GM19463 (cell line): ENCODE measurements at regions not wholly inside any gene's neighbourhood (a gene's known extent, or its start where the extent isn't known, plus 50 kb on each side); places are given as distances from the start of the nearest gene placed in this dataset.
"Not testable (repeated sequence)": the region's sequence is repeated elsewhere in the genome, so short reads cannot be mapped to it uniquely, and the experiment has no call there.

Experiments used
- ATAC-seq: cut with Tn5 transposase; IDR thresholded peaks from one replicate; pipeline ENCODE4 v1.9.1; 2021; ENCODE audit warnings: mild to moderate bottlenecking, moderate library complexity; ENCODE audit not compliant: unreplicated experiment

DNA sequence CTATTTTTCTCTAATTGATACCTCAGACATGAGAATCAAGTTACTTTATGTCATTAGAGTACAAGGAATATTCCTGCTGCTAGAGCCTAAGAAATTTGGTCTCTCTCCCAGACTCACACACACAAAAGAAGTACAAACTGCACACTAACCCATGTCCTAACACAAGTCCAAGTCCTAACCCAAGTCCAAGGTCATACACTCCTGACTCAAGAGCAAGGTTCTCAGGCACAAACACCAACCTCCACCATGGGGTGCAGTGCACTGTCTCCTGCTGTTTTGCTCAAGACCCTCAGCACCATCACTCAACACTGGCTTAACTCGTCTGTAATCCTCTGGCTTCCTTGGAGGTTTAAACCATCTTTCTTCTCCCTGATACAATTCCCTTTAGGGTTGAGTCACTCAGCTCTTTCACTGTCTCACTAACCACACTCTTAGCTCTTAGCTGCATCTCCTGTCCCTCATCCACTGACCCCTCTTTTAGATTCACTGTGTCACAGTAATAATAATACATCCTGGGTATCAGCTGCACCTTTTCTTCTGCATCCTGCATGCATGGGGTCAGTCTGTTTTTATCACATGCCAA, 129.8 kb downstream of the BCL2L11 start:
- no peak for ATAC-seq

DNA sequence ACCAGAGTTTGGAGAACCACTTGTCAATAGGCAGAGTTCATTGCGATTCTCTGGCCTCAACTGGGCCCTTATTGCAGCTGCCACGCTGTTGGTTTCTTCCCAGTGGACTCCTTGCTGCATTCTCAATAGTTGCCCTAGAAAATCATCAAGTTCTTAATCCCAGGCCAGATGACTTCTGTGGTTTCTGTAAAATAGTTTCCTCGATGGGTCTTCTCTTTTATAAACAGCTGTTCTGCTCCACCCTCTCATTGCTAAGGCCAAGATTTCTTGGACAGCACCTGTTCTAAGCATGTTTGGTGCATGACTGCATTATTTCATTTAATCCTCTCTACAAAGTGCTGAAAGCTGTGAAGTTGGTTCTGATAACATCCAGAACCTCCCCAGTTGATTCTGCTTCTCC, 131.0 kb downstream of the BCL2L11 start:
- ATAC-seq = no peak

GRCh38 chr2:111252436-111252835, 131.7 kb downstream of the BCL2L11 start:
- no peak for ATAC-seq

DNA sequence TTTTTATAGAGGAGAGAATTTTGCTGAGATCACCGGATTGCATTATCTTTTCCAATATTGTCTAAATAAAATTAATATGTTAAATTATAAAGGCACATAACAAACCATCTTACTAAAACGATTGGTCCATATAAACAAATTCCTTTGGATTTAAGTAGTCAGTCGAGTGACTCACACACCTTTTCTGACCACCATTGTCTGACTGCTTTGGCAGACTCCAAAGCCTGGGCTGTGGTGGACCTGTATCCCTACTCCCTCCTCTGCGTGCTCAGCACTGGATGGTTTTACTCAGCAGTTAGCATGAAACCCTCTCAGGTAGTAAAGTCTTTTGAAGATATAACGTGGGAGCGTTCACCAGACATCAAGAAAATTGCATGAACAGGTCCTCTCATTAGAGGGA, 134.2 kb downstream of the BCL2L11 start:
- ATAC-seq = not testable (repeated sequence)

DNA sequence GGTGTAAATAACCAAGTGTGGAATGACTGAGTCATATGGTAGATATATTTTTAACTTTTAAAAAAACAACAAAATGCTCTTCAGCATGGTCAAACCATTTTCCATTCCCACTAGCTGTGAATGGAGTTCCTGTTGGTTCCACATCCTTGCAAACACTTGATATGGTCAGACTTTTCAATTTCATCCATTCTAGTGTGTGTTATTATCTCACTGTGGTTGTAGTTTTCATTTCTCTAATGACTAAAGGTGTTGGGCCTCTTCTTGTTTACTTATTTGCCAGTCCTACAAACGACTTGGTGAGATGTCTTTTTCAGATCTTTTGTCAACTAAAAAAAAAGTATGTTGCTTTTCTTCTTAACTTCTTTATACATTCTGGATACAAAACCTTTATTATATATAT, 135.9 kb downstream of the BCL2L11 start:
- ATAC-seq = not testable (repeated sequence)

GRCh38 chr2:111257607-111258006, 136.9 kb downstream of the BCL2L11 start:
- not testable (repeated sequence) for ATAC-seq

DNA sequence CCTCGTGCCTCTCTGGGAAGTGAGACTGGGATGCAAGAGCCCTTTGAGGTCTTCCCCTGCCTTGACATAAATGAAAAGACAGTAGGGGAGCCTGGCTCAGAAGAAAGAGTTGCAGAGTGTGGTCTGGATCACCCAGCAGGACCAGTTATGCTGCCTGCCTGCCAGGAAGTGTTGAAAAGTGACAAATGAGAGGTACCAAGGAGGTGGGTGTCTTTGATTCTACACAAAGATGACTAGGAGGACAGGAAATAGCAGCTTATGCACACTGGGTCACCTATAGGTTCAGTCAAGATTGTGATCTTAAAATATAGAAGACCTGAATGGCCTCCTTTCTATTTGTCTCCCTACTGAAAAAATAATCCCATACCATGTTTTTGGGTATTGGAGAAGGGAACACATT, 137.6 kb downstream of the BCL2L11 start:
- ATAC-seq = not testable (repeated sequence)

GRCh38 chr2:111262627-111263379, 142.1 kb downstream of the BCL2L11 start:
- not testable (repeated sequence) for ATAC-seq

- not testable (repeated sequence) for ATAC-seq
Measured at GRCh38 chr2:111263380-111264017, 142.8 kb downstream of the BCL2L11 start.

DNA sequence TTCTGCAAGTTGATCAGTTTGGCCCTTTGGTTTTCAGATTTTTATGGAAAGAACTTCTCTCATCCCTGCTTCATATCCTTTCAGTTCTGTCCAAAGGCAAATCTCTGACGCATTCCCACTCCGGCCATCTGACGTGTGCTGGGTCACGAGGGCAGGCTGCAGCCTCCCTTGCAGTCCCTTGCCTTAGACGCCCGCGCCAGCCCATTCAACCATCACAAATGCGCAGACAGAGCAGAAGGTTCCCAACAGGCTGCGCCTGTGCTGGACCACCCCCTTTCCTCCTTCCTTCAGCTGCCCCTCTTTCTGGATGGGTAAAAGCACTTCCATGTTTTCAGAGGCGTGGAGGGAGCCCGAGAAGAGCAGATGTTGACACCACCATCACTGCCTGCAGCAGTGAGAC, 144.2 kb downstream of the BCL2L11 start:
- ATAC-seq = not testable (repeated sequence)

GRCh38 chr2:111266556-111266955, 145.8 kb downstream of the BCL2L11 start:
- ATAC-seq = not testable (repeated sequence)

DNA sequence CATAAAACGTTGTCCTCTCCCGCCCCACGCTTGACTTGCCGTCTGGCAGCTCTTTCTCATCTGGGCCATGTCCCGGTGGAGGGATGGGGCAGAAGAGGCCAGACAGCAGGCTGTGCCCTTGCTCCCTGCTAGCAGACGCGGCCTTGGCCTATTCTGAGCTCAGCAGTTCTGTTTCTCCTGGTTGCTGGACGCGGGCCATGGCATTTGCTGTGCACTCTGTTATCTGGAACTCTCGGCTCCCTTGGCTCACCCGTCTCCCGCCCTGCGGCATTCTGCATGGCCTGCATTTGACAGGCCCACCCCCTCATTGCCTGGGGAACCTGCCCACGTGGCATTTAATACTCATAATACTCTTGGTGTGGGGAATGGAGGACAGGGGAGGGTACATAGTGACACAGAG, 146.3 kb downstream of the BCL2L11 start:
- not testable (repeated sequence) for ATAC-seq

DNA sequence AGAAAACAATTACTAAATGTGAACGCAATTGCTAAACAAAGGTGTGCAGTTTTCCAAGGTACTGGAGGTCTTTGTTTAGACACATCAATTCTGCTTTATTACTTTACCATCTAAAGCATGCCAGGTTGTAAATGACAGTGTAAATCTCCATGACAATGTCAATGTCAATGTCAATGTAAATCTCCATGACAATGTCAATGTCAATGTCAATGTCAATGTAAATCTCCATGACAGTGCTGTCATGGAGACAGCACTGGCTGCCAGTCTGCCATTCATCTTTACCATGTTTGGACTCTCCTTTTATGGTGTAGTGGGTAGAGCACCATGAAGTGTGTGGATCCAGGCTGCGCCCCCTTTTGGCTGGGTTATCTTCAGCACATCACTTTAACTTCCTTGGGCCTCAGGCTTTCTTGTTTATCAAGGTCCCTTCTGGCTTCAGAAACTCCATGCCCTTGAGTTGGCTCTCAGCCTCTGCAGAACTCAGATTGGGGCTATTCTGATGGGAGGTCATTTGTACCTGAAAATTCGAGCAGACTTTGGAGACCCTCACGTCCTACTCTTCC, 149.1 kb downstream of the BCL2L11 start:
- not testable (repeated sequence) for ATAC-seq

DNA sequence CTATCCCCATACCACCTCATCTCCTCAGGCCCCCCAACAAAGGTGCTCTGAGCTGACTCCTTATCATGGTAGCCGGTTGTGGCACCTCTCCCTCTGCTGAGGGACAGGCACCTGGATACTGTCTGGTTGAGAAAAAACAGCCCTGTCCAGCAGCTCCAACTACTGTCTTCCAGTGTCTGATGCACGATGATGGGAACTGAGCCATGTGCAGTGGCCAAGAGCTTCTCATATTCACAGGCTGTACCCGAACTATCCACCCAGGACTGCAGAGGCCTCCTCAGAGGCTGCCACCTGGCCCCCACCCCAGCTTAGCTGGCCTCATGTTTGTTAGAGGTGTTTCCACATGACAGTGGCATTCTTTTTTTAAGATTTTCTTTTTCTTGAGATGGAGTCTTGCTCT, 149.9 kb downstream of the BCL2L11 start:
- not testable (repeated sequence) for ATAC-seq

DNA sequence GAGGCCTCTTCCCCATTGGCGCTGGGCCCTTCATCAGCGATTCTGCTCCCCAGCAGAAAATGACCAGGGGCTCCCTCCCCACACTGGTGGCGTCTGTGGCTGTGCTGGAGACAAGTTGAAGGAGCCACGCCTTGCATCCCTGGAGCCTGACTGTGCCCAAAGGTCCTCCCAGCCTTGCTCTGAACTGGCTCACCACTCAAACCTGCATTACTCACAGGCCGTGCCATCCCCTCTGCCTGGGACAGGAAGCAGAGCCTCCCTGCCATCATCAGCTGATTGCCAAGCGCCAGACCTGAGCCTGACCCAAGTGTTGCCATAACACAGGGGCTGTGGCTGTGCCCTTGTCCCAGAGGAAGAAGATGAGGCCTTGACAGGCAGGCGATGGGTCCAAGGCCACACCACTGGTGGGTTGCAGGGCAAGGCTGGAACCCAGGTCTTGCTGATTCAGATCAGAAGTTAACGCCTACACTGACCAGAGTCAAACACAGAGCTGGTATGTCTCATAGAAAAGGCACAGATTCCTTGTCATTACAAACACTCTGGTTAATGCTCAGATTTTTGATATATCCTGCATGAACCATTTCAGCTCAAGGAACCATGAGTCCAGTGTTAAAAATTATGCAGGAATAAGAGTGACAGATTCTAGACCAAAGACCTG, 151.1 kb downstream of the BCL2L11 start:
- not testable (repeated sequence) for ATAC-seq

- not testable (repeated sequence) for ATAC-seq
Measured at GRCh38 chr2:111273007-111273406, 152.3 kb downstream of the BCL2L11 start.

DNA sequence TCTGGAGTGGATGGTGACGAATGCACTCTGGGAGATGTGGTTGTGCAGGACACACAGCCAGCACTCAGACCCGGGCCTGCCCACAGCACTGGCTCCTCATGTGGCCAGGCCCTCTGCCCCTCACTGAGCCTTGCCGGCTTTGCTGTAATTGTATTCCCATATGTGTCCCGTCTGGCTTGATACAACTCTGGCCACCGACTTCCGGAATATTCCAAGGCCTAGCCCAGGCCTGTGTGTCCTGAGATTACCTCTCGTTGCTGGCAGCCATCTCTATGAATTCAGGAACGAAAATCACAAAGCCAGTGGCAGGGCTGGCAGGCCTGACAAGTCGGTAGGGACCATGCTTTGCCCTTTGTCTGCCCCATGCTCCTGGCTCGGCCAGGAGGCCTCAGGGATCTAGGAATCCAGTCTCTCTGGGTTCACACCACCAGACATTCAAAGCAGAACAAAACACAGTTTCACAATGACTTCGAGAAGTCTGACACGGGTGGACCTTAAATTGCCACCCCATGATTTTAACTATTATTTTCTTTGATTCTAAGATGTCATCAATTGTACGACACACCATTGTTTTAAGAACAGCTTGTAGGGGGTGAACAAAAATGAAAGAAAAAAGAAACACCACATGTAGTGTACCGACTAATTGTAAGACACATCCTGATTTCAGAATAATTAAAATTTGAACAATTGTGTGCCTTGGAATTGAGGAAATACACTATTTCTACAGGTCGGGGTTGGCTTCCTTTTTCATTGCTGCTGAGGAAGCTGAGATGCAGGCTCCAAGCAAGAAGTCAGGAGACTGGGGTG, 154.5 kb downstream of the BCL2L11 start:
- not testable (repeated sequence) for ATAC-seq

GRCh38 chr2:111275854-111276171, 155.1 kb downstream of the BCL2L11 start:
- ATAC-seq = not testable (repeated sequence)

DNA sequence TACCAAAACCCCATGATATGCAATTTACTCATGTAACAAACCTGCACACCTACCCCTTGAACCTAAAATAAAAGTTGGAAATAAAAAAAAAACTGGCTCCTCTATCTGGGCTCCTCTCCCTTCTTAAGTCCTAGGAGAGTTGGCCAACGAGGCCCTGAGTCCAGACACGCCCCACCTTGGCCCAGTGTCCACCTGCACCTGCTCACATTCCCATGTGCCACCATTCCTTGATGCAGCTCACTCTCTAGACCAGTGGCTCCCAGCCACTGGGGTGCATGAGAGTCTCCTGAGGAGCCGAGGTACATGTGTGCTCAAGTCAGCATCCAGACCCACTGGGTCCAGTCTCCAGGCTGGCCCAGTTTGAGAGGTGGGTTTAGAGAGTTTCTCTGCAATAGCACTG, 157.4 kb downstream of the BCL2L11 start:
- ATAC-seq = not testable (repeated sequence)

GRCh38 chr2:111280709-111281286, 160.1 kb downstream of the BCL2L11 start:
- not testable (repeated sequence) for ATAC-seq
